OCI-LY7 (cell line): ENCODE measurements at regions not wholly inside any gene's neighbourhood (a gene's known extent, or its start where the extent isn't known, plus 50 kb on each side); places are given as distances from the start of the nearest gene placed in this dataset.

ENCODE experiments used
- CTCF ChIP-seq: fragments of 200-600 bp; sonication (generic); conservative IDR thresholded peaks from 2 replicates; pipeline ENCODE4 v1.5.1; 2014; ENCODE audit warnings: mild to moderate bottlenecking, antibody characterized with exemption, low read length, moderate library complexity, mixed read lengths
- EZH2phosphoT487 ChIP-seq: fragments of 200-600 bp; sonication (generic); IDR thresholded peaks from 2 replicates; pipeline ENCODE4 v1.6.1; 2018; ENCODE audit warnings: low read depth, borderline replicate concordance, mild to moderate bottlenecking, mixed run types, antibody characterized with exemption, low read length, moderate library complexity, mixed read lengths

DNA sequence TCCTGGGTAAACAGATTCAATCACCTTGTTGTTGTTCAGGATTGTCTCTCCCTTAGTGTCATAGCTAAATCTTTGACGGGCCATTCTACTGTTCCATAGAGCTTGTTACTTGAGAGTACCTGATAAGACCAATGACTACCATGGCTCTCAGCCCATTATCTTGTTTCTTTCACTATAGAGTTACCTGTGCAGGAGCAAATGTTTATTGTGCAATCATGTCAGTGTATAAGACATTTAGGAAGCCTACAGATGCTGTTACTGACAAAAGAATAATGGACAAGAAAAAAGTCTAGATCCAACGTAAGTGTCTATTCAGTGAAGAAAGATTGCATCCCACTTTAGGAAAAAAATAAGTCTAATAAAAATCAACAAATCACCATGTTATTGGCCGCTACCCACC, 1041.7 kb upstream of the AUTS2 start:
- TF ChIP-seq CTCF (no peak), EZH2phosphoT487 (no peak)
